HG03342 (cell line): ENCODE measurements at regions not wholly inside any gene's neighbourhood (a gene's known extent, or its start where the extent isn't known, plus 50 kb on each side); places are given as distances from the start of the nearest gene placed in this dataset.

Experiments
- ATAC-seq: cut with Tn5 transposase; IDR thresholded peaks from one replicate; pipeline ENCODE4 v1.9.1; 2021; ENCODE audit warnings: mild to moderate bottlenecking, moderate library complexity; ENCODE audit not compliant: unreplicated experiment

DNA sequence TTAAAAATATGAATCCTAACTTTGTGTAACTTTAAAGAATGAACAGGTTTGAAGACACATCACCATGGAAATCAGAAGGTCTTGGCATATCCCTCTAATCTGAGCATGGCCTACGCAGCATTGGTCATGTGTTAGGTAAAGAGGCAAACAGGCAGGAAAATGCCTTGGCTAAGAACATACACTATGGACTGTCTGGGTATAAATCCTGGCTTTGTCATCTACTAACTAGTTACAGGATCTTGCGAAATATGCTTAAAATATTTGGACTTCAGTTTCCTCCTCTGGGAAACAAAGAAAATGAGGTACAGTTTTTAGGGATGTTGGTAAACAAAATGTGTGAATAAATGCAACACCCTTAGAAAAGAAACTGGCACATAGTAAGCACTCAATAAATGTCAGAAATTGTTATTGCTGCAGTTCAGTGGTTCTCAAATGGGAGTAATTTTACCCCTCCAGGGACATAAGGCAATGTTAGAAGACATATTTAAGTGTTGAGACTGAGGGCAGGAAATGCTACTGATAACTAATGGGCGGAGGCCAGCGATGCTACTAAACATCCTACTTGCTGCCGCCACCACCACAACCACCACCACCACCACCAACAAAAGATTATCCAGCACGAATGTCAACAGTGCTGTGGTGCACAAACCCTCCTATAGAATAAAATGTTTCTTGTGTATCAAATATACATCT is 770.8 kb upstream of the SOX9 start:
- ATAC-seq = no peak

DNA sequence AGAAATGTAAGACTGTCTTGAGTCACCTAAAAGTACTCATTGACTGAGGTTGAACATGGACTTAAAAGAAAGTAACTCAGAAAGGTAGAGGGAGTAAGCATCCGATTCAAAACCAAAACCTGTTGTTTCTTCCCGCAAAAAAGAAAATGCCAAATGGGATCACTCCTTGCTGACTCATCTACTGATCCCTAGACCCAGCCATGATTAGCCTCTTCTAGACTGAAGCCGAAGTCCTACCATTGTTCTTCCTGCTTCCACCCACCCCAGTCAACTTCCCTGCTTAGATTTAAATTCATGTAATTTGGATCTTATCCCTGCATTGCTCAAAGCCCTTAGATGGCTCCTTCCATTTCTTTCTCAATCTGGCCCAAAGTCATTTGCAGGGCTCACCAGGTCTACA is 760.5 kb upstream of the SOX9 start:
- no peak for ATAC-seq

DNA sequence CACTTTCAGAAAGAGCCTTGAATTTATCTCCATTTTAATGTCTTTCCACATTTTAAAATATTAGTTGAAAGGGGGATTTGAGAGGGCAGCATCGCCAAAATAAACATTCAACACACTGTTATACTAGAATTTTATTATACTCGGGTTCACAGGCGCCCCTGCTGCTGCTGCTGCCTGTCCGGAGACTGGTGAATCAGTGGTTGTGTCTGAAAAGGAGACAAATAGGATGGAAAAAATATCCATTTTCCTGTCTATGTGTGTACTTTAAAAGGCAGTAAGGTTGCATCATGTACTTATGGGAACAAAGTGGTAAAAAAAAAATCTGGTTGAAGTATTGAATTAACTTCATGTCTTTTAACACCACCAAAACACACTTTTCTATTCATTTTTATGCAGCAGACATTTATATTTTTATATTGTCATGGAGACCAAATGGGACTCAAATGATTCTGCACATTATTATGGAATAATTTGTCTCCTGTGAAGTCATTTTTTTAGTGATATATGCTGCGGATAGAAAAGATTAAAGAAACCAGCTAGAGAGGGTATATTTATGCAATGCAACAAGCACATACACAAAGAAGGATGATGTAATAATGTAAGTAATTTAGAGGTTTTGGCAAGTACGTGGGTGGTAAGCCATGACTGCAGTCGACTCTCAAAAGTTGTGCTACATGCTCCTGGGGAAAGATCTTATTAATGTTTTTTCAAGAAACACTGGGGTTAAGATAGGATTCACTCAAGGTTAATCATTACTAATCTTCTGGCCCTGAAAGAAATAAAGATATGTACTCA is 759.0 kb upstream of the SOX9 start:
- no peak for ATAC-seq

DNA sequence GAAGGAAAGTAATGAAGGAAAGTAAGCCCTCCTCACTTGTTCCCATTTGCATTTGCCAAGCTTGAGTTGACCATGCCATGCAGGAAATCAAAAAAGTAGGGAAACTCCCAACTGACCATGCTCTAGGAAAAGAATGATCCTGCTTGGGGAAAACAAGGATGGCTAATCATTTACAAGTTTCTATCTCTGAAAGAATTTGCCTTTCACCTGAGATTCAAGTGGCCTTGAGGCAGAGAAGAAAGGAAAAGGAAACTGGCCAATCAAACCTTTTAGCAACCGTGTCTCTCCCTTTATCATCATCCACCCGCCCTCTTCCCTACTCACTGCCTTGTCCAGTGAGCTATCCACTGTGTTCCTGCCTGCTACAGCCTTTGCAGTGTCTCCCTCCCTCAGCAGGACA is 757.2 kb upstream of the SOX9 start:
- ATAC-seq = no peak

DNA sequence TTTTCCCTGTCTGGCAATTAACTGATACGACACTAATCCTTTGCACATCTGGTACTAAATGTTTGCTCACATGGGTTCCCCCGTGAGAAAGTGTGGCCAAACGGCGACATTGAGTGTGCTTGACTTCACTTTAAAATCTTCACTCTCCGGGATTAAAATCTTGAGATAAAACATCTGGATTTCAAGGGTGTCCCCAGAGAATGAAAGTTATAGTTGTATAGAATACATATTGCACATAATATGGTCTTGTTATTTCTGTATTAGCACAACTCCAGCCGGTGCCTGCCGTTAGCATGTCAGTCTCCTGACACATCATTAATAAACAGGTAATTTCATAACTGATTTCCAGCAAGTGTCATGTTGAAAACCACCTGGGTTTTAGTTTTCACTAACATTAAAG is 749.0 kb upstream of the SOX9 start:
- ATAC-seq = no peak

DNA sequence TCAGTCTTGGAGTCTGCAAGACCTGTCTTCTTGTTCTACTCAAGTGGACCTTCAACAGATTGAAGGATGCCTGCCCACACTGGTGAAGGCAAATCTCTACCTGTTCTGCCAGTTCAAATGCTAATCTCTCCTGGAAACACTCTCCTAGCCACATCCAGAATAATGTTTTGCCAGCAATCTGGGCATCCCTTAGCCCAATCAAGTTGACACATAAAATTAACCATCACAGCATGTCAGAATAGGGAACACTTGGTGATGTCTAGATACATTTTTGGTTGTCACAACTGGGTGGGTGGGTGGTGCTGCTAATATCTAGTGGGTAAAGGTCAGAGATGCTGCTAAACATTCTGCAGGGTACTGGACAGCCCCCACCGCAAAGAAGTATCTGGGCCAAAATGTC is 744.9 kb upstream of the SOX9 start:
- no peak for ATAC-seq

DNA sequence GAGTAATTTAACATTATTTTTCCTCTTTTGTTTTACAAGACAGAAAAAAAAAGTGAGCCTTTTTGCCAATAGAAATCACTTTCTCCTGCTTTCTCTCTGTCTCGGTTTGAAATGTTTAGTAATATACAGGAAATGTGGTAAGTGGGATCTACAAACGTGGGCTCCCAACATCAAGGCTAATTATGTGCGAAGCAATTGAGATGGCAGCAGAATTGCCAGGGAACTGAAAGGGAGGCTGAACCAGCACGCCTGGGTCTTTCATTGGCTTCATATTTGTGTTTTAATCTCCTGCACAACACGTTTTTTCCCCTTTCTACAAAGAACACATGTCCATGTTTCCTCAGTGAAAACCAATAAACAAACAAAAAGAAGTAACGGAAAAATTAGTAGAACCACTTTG is 743.9 kb upstream of the SOX9 start:
- no peak for ATAC-seq

DNA sequence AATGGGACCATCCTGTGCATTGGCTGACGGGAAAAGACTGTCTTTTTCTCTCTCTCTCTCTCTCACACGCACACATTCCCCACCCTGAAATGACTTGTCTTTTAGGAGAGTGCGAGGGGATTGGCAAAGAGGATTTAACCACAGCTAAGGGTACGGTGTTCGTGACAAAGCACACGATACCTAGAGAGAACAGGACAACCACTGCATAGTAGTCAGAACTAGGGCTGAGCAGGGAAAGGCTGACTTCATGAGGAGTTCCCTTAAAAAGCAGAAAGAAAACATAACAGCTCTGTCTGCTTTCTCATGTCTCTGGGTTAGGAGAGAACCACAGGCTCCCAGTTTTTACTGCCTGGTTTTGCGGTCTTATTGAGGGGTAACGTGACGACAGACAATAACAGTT is 742.8 kb upstream of the SOX9 start:
- ATAC-seq = no peak

DNA sequence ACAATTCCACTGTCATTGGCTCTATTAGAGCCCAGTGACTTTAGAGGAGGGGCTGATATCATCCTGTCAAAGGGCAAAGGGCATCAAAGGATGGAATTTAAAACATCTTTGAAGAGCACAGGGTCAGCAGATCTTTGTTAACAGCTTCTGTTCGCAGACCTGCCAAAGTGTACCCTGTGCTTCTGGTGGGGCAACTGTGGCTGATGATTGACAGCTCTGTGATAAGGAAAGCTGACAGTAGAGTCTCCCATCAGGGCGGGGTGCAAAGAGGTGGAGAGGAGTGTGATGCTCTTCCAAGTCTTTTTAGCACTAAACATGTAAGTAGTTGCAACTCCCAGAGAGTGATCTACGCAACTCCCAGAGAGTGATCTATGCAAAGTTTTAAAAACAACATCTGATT is 742.1 kb upstream of the SOX9 start:
- ATAC-seq = no peak

DNA sequence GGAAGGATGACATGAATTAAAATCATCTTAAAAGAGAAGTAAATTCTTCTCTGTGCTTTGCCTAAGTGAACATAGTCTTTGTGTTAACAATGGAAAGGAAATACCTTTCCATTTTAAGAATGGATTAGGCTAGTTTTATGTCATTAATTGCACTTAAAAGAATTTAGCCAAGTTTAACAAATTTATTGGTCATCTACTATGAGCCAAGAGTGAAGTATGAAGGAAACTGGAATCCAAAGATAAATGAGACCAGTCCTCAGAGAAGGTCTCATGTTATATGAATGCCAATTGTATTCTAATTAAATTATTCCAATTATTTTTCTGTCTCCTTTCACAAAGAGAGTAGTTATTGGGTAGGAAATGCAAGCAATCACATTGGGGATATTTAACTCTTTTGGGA is 741.3 kb upstream of the SOX9 start:
- no peak for ATAC-seq

DNA sequence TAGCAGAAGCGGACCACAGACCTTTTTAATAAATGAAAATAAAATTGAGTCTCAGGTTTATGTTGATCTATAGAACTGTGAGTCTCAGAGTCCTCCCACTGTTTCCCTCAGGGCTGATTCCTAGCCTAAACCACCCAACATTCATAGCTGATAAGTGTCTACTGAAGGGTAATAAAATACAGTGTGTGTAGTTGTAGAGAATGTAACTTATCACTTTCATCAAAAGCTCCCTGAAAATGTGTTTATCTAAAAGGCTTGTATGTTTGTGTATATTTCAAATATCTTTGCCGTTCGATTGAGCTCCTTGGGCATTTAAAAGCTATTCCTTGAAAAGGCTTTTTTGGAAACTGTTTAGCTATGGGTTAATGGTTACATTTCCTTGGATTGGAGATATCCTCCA is 740.3 kb upstream of the SOX9 start:
- ATAC-seq = no peak

DNA sequence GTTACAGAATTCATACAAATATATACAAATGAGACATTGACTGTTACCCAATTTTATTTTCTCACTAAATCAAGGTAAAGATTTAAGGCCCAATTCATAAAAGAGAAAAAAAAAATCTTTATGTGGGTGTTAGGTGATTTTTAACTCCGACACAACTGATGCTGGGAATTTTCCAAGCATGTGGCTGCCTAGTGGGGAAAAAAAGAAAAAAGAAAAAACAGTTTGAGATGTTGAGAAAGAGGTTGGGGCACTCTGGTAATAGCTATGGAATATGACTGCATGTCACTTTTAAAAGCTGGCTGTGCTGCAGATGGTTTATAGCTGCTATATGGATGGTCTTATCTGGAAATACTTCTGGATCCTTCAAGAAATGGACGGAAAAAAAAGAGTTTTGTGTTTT is 739.9 kb upstream of the SOX9 start:
- no peak for ATAC-seq

DNA sequence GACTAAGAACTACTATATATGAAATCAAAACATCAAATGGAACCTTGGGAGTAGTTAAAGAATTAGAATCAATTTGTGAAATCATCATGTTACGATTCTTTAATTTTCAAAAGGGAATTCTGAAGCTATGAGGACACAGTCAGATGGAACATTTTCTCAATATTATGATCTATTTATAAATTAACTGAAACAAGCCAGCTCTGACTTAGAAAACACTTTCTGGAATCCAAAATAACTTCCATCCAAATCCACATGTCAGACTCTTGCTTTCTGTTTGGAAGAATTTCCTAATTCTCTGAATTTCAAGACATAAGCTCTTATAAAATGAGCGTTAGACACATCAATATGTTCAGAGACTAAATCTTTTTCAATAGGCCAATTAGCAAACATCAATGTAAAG is 737.7 kb upstream of the SOX9 start:
- no peak for ATAC-seq

DNA sequence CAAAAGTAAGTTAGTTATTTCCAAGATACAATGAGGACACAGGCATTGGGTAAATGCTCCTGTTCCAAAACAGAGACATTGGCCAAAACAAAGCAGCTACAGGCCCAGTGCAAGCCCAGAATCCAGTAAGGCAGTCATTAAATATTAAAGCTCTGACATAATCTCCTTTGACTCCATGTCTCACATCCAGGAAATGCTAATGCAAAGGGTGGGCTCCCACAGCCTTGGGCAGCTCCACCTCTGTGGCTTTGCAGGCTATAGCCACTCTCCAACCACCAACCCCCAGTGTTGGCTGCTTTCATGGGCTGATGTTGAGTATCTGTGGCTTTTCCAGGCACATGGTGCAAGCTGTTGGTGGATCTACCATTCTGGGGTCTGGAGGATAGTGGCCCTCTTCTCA is 733.4 kb upstream of the SOX9 start:
- no peak for ATAC-seq

DNA sequence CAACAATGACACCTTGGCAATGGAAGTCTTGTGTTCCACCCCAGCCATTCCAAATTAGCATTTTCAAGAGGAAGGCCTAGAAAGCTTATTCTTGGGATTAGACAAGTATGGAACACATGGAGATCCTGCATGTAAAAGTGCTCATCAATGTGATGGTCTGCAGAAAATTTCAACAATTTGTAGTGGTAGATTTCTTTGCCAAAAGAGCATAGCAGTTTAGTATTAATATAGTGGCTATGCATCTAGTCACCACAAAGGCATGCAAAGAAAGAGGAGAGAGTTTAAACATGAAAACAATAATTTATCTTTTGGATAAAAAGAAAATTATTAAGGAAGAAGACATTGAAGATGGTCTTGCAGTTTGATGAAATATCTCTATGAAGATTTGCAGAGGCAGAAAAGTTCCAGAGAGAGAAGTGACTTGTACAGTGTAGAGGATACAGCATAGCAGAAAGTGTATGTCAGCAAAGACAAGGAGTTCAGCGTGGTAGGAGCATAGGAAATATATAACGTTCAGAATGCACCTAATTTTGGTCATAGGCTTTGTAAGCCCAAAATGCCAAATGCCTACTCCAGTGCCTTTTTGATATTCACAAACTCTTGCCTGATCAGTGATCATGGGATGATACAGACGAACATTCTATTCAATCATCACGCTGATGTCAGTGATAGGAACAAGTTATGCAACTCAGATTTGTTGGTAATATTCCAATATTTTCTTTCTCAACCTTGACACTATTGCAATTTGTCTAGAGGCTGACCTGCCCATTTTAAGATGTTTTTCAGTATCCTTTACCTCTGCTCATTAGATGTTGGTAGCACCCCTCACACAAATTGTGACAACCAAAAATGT is 727.9 kb upstream of the SOX9 start:
- no peak for ATAC-seq

DNA sequence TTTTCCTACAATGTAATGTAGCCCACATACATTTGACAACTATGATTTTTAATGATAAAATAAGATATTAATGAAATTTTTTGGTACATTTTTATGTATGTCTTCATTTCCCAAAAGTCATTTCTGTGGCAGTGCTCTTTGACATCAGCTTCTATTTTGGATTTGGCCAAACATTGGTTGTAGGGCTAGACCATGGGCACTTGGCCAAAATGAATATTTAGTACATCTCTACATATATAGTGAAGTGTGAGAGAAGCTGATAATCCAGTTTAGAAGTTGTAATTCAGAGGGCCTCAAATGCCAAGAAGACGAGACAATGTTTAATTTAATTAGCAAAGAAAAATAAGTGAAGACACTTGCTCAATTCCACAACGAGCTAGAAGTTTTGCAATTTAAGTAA is 724.9 kb upstream of the SOX9 start:
- ATAC-seq = no peak

DNA sequence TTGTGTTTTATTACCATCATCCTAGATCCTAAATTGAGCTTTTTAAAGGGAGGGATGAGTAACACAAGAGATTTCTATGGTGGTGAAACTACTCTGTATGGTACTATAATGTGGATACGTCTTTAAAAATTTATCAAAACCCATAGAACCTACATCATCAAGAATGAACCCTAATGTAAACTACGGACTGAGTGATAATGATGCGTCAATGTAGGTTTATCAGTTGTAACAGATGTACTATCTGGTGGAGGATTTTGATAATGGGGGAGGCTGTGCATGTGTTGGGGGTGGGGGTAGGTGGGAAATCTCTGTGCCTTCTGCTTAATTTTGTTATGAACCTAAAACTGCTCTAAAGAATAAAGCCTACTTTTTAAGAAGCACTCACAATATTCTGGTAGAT is 724.1 kb upstream of the SOX9 start:
- ATAC-seq = no peak

DNA sequence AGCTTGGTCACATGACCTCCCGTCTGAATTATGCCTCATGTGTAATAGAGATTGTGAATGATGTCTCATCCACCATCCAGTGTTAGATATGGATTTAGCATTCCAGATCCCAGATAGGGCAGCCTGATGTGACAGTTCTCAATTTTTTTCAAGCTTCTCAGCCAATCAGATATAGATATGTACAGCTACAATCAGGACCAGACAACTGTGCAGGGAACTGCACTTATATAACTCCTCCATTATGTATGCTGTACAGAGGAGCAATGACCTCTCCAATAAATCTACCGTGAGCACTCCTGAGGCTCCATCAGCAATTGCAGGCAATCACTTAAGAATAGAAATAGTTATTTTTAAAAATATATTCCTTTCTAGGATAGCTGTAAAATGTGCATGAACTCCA is 722.8 kb upstream of the SOX9 start:
- ATAC-seq = no peak

DNA sequence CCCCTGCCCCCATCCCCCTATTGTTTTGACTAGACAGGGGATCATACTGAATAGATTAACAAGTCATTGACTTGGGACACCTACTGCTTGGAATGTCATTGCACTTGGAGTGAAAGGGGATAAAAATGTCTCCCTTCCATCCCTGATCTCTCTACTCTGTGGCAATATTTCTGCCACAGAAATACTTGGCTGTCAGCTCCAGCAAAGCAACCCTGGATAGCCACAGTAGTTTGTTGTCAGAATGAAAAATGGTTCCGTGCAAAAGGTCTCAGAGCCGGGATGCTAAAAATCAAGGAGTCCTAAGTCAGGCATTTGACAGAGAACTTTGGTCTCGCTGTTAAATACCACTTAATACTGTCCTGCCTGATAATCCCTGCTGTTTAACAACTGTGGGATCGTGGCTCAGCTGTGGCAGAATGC is 722.0 kb upstream of the SOX9 start:
- ATAC-seq = no peak

DNA sequence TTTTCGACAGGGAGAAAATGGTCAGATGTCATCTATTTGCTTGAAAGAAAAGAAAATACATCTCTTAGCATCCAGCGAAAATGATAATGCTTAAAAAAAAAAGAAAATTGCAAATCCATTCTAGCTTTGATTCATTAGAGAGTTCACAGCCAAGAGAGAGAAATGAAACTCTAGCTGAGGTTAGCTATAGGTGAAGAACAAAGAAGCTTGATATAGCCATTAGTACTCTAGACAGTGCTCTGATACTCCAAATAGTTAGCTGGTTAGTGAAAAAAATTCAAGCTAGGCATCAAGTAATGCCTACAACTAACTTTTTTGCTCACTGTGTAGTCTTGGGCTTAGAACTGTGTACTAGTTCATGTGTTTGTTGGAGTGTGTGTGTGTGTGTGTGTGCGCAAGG is 721.6 kb upstream of the SOX9 start:
- no peak for ATAC-seq

DNA sequence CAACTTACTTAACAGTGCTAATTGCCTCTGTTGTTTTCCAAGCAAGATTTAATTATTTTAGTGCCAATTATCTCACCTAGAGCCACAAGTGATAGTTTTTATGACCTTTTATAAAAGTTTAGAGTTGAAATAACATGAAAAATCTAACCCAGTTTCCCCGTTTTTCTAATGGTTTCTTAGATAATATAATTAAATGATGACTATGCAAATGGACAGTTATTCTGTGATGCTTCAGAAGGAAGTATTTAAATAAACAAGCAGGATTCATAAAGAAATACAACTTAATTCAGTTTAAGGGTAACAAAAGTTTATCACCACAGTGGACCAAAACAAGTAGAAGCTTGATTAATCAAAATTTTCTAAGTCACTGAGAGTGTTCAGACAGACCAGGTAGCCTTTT is 721.2 kb upstream of the SOX9 start:
- ATAC-seq = no peak

DNA sequence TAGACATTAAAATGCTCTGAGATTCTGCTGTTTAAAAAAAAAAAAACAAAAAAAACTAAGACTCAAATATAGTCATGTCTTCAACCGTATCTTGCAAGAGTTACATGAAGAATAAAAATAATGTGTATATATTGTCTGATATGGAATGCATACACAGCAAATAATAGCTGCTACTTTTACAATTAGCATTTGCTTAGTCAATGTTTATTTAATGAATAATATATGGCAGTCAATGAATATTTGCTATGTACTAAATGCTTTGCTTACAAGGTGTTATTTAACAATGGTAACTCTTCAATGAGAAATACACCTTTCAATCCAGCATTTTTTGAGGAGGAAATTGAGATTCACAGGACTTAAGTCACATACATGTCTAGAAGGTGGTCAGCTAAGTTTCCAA is 718.8 kb upstream of the SOX9 start:
- ATAC-seq = no peak
